CD4-positive, alpha-beta memory T cell (primary cell): ENCODE measurements at regions not wholly inside any gene's neighbourhood (a gene's known extent, or its start where the extent isn't known, plus 50 kb on each side); places are given as distances from the start of the nearest gene placed in this dataset.

Source experiments
- CTCF ChIA-PET: fragments of 350-600 bp; sonication (Branson Sonifier 250); formaldehyde crosslinking; loops from one replicate; lab custom pipeline; 2021; ENCODE audit warnings: inconsistent platforms; ENCODE audit not compliant: partially characterized antibody; lab: Charles Lee
- POLR2A ChIA-PET: fragments of 350-600 bp; sonication (Branson Sonifier 250); formaldehyde crosslinking; loops from one replicate; lab custom pipeline; 2021; ENCODE audit not compliant: partially characterized antibody; lab: Charles Lee
- DNase-seq, 5 donors: peaks; one replicate each; pipeline versions ENCODE4 v3.0.0 to v3.0.0-alpha.2; 2020 to 2022; ENCODE audit warnings: mixed read lengths in 1 of 5
- H3K27ac ChIP-seq: one replicate; pipeline ENCODE4 v1.7.0; 2013; ENCODE audit warnings: low read depth, low read length
- H3K27me3 ChIP-seq: 2 replicates; pipeline ENCODE4 v1.7.0; 2013; ENCODE audit warnings: mild to moderate bottlenecking, low read length, moderate library complexity; ENCODE audit not compliant: insufficient read depth
- H3K36me3 ChIP-seq: 2 replicates; pipeline ENCODE4 v1.7.0; 2013; ENCODE audit warnings: mild to moderate bottlenecking, low read length, moderate library complexity; ENCODE audit not compliant: insufficient read depth
- H3K4me1 ChIP-seq: 2 replicates; pipeline ENCODE4 v1.7.0; 2013; ENCODE audit warnings: mild to moderate bottlenecking, low read length, moderate library complexity; ENCODE audit not compliant: insufficient read depth
- H3K4me3 ChIP-seq, 2 donors: one replicate each; pipeline ENCODE4 v1.7.0; 2013; ENCODE audit warnings: low read length in 2 of 2, mild to moderate bottlenecking in 1 of 2
- H3K9me3 ChIP-seq, 2 donors: one replicate each; pipeline ENCODE4 v1.7.0; 2013; ENCODE audit warnings: low read length in 2 of 2, control low read depth in 1 of 2; ENCODE audit not compliant: control insufficient read depth in 1 of 2
- H3K27ac Mint-ChIP-seq, 7 donors: one replicate each; pipeline ENCODE4 v1.8.0; 2020 to 2021; ENCODE audit warnings: mixed read lengths in 7 of 7, mild to moderate bottlenecking in 6 of 7, inconsistent platforms in 3 of 7, moderate library complexity in 3 of 7
- H3K27me3 Mint-ChIP-seq, 2 donors: one replicate each; pipeline ENCODE4 v1.8.0; 2020 to 2021; ENCODE audit warnings: mixed read lengths in 2 of 2
- H3K36me3 Mint-ChIP-seq, 2 donors: one replicate each; pipeline ENCODE4 v1.8.0; 2020 to 2021; ENCODE audit warnings: mixed read lengths in 2 of 2, inconsistent platforms in 1 of 2, mild to moderate bottlenecking in 1 of 2
- H3K4me1 Mint-ChIP-seq, 4 donors: one replicate each; pipeline ENCODE4 v1.8.0; 2020 to 2021; ENCODE audit warnings: mixed read lengths in 4 of 4, mild to moderate bottlenecking in 1 of 4
- H3K4me3 Mint-ChIP-seq, 8 donors: one replicate each; pipeline ENCODE4 v1.8.0; 2020 to 2021; ENCODE audit warnings: mixed read lengths in 8 of 8, mild to moderate bottlenecking in 7 of 8, moderate library complexity in 6 of 8, inconsistent platforms in 3 of 8
- H3K9me3 Mint-ChIP-seq, 8 donors: one replicate each; pipeline ENCODE4 v1.8.0; 2020 to 2021; ENCODE audit warnings: mixed read lengths in 8 of 8, mild to moderate bottlenecking in 5 of 8, inconsistent platforms in 3 of 8, moderate library complexity in 1 of 8
- intact Hi-C: fragments of 100-400 bp; cut with micrococcal nuclease; formaldehyde crosslinking; loops from one replicate; pipeline ENCODE4 v1.15.1; 2023

- H3K9me3 ChIP-seq = no peaks in the 10 kb centered on the region
- no peaks in the 10 kb centered on the region for H3K4me1 ChIP-seq
- H3K27ac ChIP-seq = no peak overlapping the region
- no peaks in the 10 kb centered on the region for H3K27me3 Mint-ChIP-seq
- no peak overlapping the region for H3K4me3 Mint-ChIP-seq
- POLR2A ChIA-PET = no interaction called here
- no peak overlapping the region for H3K4me3 ChIP-seq
- H3K9me3 Mint-ChIP-seq = peaks cover 0 to 2% (median 0%) of the 10 kb centered on the region in 8 donors
- H3K36me3 Mint-ChIP-seq = no peaks in the 10 kb centered on the region
- no peaks in the 10 kb centered on the region for H3K27me3 ChIP-seq
- H3K36me3 ChIP-seq = no peaks in the 10 kb centered on the region
- no peak overlapping the region for H3K27ac Mint-ChIP-seq
- no peaks in the 10 kb centered on the region for H3K4me1 Mint-ChIP-seq
- DNase-seq = no peak
- intact Hi-C loops = no loop called here
- CTCF ChIA-PET = no interaction called here
Observed at GRCh38 chr1:106961646-106962045, 94.8 kb upstream of the PRMT6 start.

- no peaks in the 10 kb centered on the region for H3K27me3 Mint-ChIP-seq
- CTCF ChIA-PET = no interaction called here
Observed at GRCh38 chr1:106962591-106962990, 93.9 kb upstream of the PRMT6 start.

GRCh38 chr1:106964495-106964894 is 92.0 kb upstream of the PRMT6 start:
- Histone ChIP-seq H3K4me1 (no peaks in the 10 kb centered on the region), H3K4me3 (no peak overlapping the region), H3K9me3 (no peaks in the 10 kb centered on the region), H3K27ac (no peak overlapping the region), H3K27me3 (no peaks in the 10 kb centered on the region), H3K36me3 (no peaks in the 10 kb centered on the region)
- ChIA-PET POLR2A (no interaction called here), CTCF (no interaction called here)
- Mint-ChIP-seq H3K4me1 (no peaks in the 10 kb centered on the region), H3K9me3 (peaks cover 0 to 2% (median 0%) of the 10 kb centered on the region in 8 donors), H3K27me3 (no peaks in the 10 kb centered on the region), H3K4me3 (no peak overlapping the region), H3K36me3 (no peaks in the 10 kb centered on the region), H3K27ac (no peak overlapping the region)
- intact Hi-C loops = no loop called here
- no peak for DNase-seq

More at GRCh38 chr1:106962591-106962990, 93.9 kb upstream of the PRMT6 start:
- Histone ChIP-seq H3K4me1 (no peaks in the 10 kb centered on the region), H3K27me3 (no peaks in the 10 kb centered on the region), H3K4me3 (no peak overlapping the region), H3K36me3 (no peaks in the 10 kb centered on the region), H3K27ac (no peak overlapping the region), H3K9me3 (no peaks in the 10 kb centered on the region)
- Mint-ChIP-seq H3K36me3 (no peaks in the 10 kb centered on the region), H3K9me3 (peaks cover 0 to 2% (median 0%) of the 10 kb centered on the region in 8 donors), H3K27ac (no peak overlapping the region), H3K4me3 (no peak overlapping the region), H3K4me1 (no peaks in the 10 kb centered on the region)
- intact Hi-C loops = no loop called here
- DNase-seq = no peak
- POLR2A ChIA-PET = no interaction called here

- intact Hi-C loops = no loop called here
- H3K36me3 ChIP-seq = no peaks in the 10 kb centered on the region
- DNase-seq = no peak
- no peak overlapping the region for H3K4me3 ChIP-seq
- no peak overlapping the region for H3K4me3 Mint-ChIP-seq
- ChIA-PET CTCF (no interaction called here), POLR2A (no interaction called here)
- no peak overlapping the region for H3K27ac ChIP-seq
- no peaks in the 10 kb centered on the region for H3K4me1 Mint-ChIP-seq
- H3K27me3 ChIP-seq = no peaks in the 10 kb centered on the region
- no peaks in the 10 kb centered on the region for H3K4me1 ChIP-seq
- H3K27ac Mint-ChIP-seq = no peak overlapping the region
- H3K36me3 Mint-ChIP-seq = no peaks in the 10 kb centered on the region
- no peaks in the 10 kb centered on the region for H3K27me3 Mint-ChIP-seq
- H3K9me3 ChIP-seq = no peaks in the 10 kb centered on the region
- no peaks in the 10 kb centered on the region for H3K9me3 Mint-ChIP-seq
Observed at GRCh38 chr1:106968644-106969043, 87.8 kb upstream of the PRMT6 start.

GRCh38 chr1:106969731-106970130 is 86.7 kb upstream of the PRMT6 start:
- Mint-ChIP-seq H3K36me3 (no peaks in the 10 kb centered on the region), H3K4me3 (no peak overlapping the region), H3K4me1 (no peaks in the 10 kb centered on the region), H3K27ac (no peak overlapping the region), H3K9me3 (no peaks in the 10 kb centered on the region), H3K27me3 (no peaks in the 10 kb centered on the region)
- Histone ChIP-seq H3K36me3 (no peaks in the 10 kb centered on the region), H3K4me3 (no peak overlapping the region), H3K27me3 (no peaks in the 10 kb centered on the region), H3K27ac (no peak overlapping the region), H3K4me1 (no peaks in the 10 kb centered on the region), H3K9me3 (no peaks in the 10 kb centered on the region)
- ChIA-PET POLR2A (no interaction called here), CTCF (no interaction called here)
- no peak for DNase-seq
- intact Hi-C loops = no loop called here

- Histone ChIP-seq H3K4me1 (no peaks in the 10 kb centered on the region), H3K36me3 (no peaks in the 10 kb centered on the region), H3K4me3 (no peak overlapping the region), H3K27ac (no peak overlapping the region), H3K9me3 (no peaks in the 10 kb centered on the region), H3K27me3 (no peaks in the 10 kb centered on the region)
- Mint-ChIP-seq H3K36me3 (no peaks in the 10 kb centered on the region), H3K4me1 (no peaks in the 10 kb centered on the region), H3K4me3 (no peak overlapping the region), H3K27me3 (no peaks in the 10 kb centered on the region), H3K27ac (no peak overlapping the region), H3K9me3 (peaks cover 0 to 2% (median 0%) of the 10 kb centered on the region in 8 donors)
- DNase-seq = no peak
- intact Hi-C loops = no loop called here
- CTCF ChIA-PET = interaction anchor here (0.8 kb wide), 1 partner anchor 13 kb away, joined by 3 read pairs; no protein-coding TSS in a partner anchor
- POLR2A ChIA-PET = no interaction called here
Observed at GRCh38 chr1:106972074-106972473, 84.4 kb upstream of the PRMT6 start.

- Histone ChIP-seq H3K27ac (no peak overlapping the region), H3K4me3 (no peak overlapping the region), H3K27me3 (no peaks in the 10 kb centered on the region), H3K4me1 (no peaks in the 10 kb centered on the region), H3K36me3 (no peaks in the 10 kb centered on the region), H3K9me3 (no peaks in the 10 kb centered on the region)
- intact Hi-C loops = no loop called here
- Mint-ChIP-seq H3K4me1 (no peaks in the 10 kb centered on the region), H3K4me3 (no peak overlapping the region), H3K9me3 (peaks cover 0 to 2% (median 0%) of the 10 kb centered on the region in 8 donors), H3K27ac (no peak overlapping the region), H3K27me3 (no peaks in the 10 kb centered on the region), H3K36me3 (no peaks in the 10 kb centered on the region)
- no peak for DNase-seq
- ChIA-PET POLR2A (no interaction called here), CTCF (no interaction called here)
Observed at GRCh38 chr1:106975944-106976343, 80.5 kb upstream of the PRMT6 start.
